Skeletal muscle tissue (tissue), 3 donors: ENCODE measurements at regions not wholly inside any gene's neighbourhood (a gene's known extent, or its start where the extent isn't known, plus 50 kb on each side); places are given as distances from the start of the nearest gene placed in this dataset.
"Not testable (repeated sequence)": the region's sequence is repeated elsewhere in the genome, so short reads cannot be mapped to it uniquely, and the experiment has no call there.

Experiments
- H3K27ac ChIP-seq: one replicate; pipeline ENCODE4 v1.7.0; 2013; ENCODE audit warnings: mild to moderate bottlenecking, low read depth, low read length, inconsistent platforms
- H3K27me3 ChIP-seq, 3 donors: one replicate each; pipeline ENCODE4 v1.7.0; 2013; ENCODE audit warnings: low read length in 3 of 3; ENCODE audit not compliant: control insufficient read depth in 3 of 3, insufficient read depth in 3 of 3
- H3K36me3 ChIP-seq, 3 donors: one replicate each; pipeline ENCODE4 v1.7.0; 2013; ENCODE audit warnings: low read length in 3 of 3; ENCODE audit not compliant: control insufficient read depth in 3 of 3, insufficient read depth in 3 of 3
- H3K4me1 ChIP-seq, 3 donors: one replicate each; pipeline ENCODE4 v1.7.0; 2013; ENCODE audit warnings: low read length in 3 of 3, mild to moderate bottlenecking in 3 of 3; ENCODE audit not compliant: control insufficient read depth in 3 of 3, insufficient read depth in 3 of 3
- H3K4me3 ChIP-seq, 3 donors: one replicate each; pipeline ENCODE4 v1.7.0; 2013; ENCODE audit warnings: low read length in 3 of 3
- H3K9ac ChIP-seq, 3 donors: one replicate each; pipeline ENCODE4 v1.7.0; 2013; ENCODE audit warnings: low read length in 3 of 3, mild to moderate bottlenecking in 3 of 3, moderate library complexity in 2 of 3, low read depth in 1 of 3
- H3K9me3 ChIP-seq, 3 donors: one replicate each; pipeline ENCODE4 v1.7.0; 2013; ENCODE audit warnings: low read length in 3 of 3; ENCODE audit not compliant: control insufficient read depth in 3 of 3
- donor health status: Osteomylitis.

DNA sequence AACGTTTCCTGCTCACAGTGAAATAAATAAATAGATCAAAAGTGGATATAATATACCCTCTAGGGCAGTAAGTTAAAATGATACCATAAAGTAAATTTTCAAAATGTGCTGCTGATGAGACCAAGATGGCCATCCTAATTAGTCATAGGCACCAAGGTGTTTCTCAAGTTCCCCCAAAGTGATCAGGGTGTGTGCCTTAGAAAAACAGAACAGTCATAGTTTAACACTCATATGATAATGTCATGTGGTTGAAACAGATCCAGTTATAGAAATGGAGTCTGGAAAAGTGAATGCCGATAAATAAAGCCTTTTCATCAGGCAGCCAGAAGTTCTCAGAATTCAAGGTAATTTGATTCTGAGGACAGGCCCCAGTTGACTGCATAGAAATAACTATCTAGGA is 161.5 kb upstream of the CDKN2B start:
- Histone ChIP-seq H3K27ac (no peak overlapping the region), H3K9ac (no peak overlapping the region), H3K36me3 (no peaks in the 10 kb centered on the region), H3K9me3 (no peaks in the 10 kb centered on the region), H3K4me3 (no peak overlapping the region), H3K4me1 (no peaks in the 10 kb centered on the region), H3K27me3 (no peaks in the 10 kb centered on the region)

DNA sequence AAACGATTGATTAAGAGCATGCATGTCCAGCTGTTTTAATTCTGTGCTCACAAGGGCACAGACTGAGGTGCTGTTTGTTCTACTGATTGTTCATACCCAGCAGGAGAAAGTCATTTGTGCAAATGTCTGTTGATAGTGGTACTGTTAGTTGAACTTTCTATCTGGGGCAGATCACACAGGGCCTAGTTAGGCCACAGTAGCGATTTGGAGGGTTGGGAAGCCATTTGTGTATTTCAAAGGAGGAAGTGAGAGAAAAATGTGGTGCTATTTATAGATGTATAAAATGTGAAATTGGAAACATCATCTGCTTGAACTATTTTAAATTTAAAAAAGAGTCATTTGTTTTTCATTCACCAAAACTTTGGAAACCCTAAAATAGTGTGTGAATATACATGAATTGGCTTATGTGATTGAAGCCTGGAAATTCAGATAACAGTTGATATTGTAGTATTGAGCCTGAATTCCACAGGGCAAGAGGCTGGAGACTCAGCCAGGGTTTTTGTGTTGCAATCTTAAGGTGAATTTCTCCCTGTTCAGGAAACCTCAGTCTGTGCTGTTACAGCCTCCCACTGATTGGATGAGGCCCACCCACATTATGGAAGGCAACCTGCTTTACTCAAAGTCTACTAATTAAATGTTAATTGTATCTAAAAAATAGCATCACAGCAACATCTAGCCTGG is 162.0 kb upstream of the CDKN2B start:
- H3K9ac ChIP-seq = no peak overlapping the region
- no peaks in the 10 kb centered on the region for H3K27me3 ChIP-seq
- H3K36me3 ChIP-seq = no peaks in the 10 kb centered on the region
- no peak overlapping the region for H3K27ac ChIP-seq
- H3K4me3 ChIP-seq = no peak overlapping the region
- H3K9me3 ChIP-seq = no peaks in the 10 kb centered on the region
- no peaks in the 10 kb centered on the region for H3K4me1 ChIP-seq

DNA sequence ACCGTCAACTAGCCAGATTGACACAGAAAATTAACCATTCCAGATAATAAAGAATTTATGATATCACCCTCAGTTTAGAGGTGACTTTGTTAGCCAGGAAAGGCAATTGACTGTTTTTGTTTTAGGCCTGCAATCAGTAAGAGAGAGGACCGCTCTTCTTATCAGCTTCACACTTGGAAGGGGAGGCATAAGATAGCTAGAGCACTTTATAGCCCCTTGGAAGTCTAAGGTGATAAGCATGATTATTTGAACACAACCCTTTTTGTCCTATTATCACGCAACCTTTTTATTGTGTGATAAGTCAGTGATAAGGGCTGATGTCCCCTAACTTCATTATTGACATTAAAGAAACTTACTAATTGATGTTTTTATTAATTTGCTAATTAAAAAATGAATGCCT is 162.6 kb upstream of the CDKN2B start:
- no peaks in the 10 kb centered on the region for H3K36me3 ChIP-seq
- no peak overlapping the region for H3K9ac ChIP-seq
- no peak overlapping the region for H3K4me3 ChIP-seq
- H3K4me1 ChIP-seq = no peaks in the 10 kb centered on the region
- no peaks in the 10 kb centered on the region for H3K27me3 ChIP-seq
- no peaks in the 10 kb centered on the region for H3K9me3 ChIP-seq
- no peak overlapping the region for H3K27ac ChIP-seq

DNA sequence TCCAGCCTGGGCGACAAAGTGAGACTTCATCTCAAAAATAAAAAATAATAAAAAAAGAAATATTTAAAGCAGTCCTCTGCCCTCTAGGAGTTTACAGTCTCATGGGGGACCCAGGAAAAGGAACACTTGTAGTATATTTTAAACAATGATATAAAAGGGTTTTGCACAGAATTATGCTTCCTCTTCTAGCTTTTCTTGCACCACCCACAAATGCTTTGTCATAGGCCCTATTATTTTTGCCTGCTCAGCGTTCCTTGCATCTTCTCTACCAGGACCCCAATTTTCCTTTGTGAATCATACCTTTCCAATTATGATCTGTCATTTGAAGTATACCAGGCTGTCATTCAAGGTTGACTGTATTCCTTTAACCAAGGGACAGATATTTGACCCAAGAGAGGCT is 164.8 kb upstream of the CDKN2B start:
- Histone ChIP-seq H3K4me1 (no peaks in the 10 kb centered on the region), H3K9ac (no peak overlapping the region), H3K27me3 (no peaks in the 10 kb centered on the region), H3K27ac (no peak overlapping the region), H3K4me3 (no peak overlapping the region), H3K36me3 (no peaks in the 10 kb centered on the region), H3K9me3 (no peaks in the 10 kb centered on the region)

DNA sequence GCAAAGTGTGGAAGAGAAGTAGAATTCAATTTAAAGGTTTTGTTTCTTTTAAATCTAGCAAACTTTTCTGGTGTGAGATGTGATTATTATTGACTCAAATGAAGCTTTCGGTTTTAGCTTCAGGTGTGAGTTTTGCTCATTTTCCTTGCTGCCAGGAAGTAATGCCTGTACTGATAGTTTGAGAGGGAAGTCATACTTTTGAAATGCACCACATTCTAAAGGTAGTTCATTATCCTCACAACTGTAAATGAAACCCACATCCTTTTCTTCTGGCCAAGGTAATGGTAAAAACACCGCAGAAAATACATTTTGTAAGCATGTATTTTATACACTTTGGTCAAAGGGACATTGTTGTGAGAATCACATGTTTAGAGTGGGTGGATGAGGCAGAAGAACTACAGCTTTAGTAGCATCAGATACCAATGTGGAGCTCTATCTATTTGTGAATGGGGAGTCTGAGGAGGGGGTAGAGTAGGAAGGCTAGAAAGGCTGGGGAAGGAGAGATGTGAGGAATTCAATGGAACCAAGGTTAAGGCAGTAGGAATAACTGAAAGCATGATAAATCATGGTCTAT is 167.0 kb upstream of the CDKN2B start:
- Histone ChIP-seq H3K27me3 (no peaks in the 10 kb centered on the region), H3K36me3 (no peaks in the 10 kb centered on the region), H3K4me3 (no peak overlapping the region), H3K9me3 (no peaks in the 10 kb centered on the region), H3K4me1 (no peaks in the 10 kb centered on the region), H3K27ac (no peak overlapping the region), H3K9ac (no peak overlapping the region)

DNA sequence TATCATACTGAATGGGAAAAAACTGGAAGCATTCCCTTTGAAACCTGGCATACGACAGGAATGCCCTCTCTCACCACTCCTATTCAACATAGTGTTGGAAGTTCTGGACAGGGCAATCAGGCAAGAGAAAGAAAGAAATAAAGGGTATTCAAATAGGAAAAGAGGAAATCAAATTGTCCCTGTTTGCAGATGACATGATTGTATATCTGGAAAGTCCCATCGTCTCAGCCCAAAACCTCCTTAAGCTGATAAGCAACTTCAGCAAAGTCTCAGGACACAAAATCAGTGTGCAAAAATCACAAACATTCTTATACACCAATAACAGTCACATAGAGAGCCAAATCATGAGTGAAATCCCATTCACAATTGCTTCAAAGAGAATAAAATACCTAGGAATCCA is 171.9 kb upstream of the CDKN2B start:
- not testable (repeated sequence) for H3K4me3 ChIP-seq, H3K9me3 ChIP-seq, H3K9ac ChIP-seq, H3K27ac ChIP-seq, H3K27me3 ChIP-seq, H3K4me1 ChIP-seq, H3K36me3 ChIP-seq

DNA sequence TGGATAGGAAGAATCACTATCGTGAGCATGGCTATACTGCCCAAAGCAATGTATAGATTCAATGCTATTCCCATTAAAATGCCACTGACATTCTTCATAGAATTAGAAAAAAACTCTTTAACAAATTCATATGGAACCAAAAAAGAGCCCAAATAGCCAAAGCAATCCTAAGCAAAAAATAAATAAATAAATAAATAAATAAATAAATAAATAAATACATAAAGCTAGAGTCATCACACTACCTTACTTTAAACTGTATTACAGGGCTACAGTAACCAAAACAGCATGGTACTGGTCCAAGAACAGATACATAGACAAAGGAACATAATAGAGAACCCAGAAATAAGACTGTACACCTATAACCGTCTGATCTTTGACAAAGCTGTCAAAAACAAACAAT is 180.4 kb upstream of the CDKN2B start:
- no peaks in the 10 kb centered on the region for H3K4me1 ChIP-seq
- no peaks in the 10 kb centered on the region for H3K36me3 ChIP-seq
- H3K9me3 ChIP-seq = peaks cover 0 to 3% (median 0%) of the 10 kb centered on the region in 3 donors
- no peak overlapping the region for H3K27ac ChIP-seq
- no peak overlapping the region for H3K4me3 ChIP-seq
- H3K9ac ChIP-seq = no peak overlapping the region
- H3K27me3 ChIP-seq = no peaks in the 10 kb centered on the region

DNA sequence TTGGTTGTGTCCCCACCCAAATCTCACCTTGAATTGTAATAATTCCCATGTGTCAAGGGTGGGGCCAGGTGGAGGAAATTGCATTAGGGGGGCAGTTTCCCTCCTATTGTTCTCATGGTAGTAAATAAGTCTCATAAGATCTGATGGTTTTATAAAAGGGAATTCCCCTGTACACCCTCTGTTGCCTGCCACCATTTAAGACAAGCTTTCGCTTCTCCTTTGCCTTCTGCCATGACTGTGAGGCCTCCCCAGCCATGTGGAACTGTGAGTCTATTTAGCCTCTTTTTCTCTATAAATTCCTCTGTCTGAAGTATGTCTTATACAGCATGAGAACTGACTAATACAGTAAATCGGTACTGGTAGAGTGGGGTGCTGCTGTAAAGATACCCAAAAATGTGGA is 187.9 kb upstream of the CDKN2B start:
- not testable (repeated sequence) for H3K27me3 ChIP-seq, H3K9me3 ChIP-seq, H3K9ac ChIP-seq, H3K27ac ChIP-seq, H3K4me3 ChIP-seq, H3K4me1 ChIP-seq, H3K36me3 ChIP-seq

DNA sequence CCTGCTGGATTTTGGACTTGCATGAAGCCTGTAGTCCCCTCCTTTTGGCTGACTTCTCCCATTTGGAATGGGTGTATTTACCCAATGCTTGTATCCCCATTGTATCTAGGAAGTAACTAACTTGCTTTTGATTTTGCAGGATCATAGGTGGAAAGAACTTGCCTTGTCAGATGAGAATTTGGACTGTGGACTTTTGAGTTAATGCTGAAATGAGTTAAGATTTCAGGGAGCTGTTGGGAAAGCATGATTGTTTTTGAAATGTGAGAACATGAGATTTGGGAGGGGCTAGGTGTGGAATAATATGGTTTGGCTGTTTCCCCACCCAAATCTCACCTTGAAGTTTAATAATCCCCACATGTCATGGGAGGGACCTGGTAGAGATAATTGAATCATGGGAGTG is 189.6 kb upstream of the CDKN2B start:
- H3K27ac ChIP-seq = no peak overlapping the region
- H3K4me1 ChIP-seq = no peaks in the 10 kb centered on the region

DNA sequence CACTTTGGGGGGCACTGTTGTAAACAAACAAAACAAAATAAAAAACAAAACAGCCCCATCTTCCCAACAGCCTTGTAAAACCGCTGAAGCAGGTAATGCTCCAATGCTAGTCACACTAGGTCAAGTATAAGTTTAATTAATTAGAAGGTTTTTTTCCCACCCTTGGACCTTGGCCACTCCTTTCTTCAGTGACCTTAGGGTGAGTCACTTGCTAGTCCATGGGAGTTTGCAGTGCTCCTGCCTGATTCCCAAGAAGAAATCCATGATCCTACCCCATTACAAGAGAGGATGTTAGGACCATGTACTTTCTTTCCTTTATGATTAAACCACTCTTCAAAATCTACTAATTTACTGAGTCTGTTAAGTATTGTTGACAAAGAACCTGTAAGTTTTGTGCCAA is 192.2 kb upstream of the CDKN2B start:
- Histone ChIP-seq H3K4me1 (no peaks in the 10 kb centered on the region), H3K27me3 (no peaks in the 10 kb centered on the region), H3K9me3 (no peaks in the 10 kb centered on the region), H3K36me3 (no peaks in the 10 kb centered on the region), H3K27ac (no peak overlapping the region), H3K4me3 (no peak overlapping the region), H3K9ac (no peak overlapping the region)

More for the DNA sequence above, 189.6 kb upstream of the CDKN2B start:
- Histone ChIP-seq H3K36me3 (no peaks in the 10 kb centered on the region), H3K9ac (no peak overlapping the region), H3K4me3 (no peak overlapping the region), H3K9me3 (no peaks in the 10 kb centered on the region), H3K27me3 (no peaks in the 10 kb centered on the region)
